ENCODE measurements at regions not wholly inside any gene's neighbourhood (a gene's known extent, or its start where the extent isn't known, plus 50 kb on each side); places are given as distances from the start of the nearest gene placed in this dataset.

- Histone ChIP-seq H3K18ac (ENCODE audit: extremely low read depth, low read length) (no peak overlapping the region), H3K79me1 (ENCODE audit: low read depth, low read length) (no peaks in the 10 kb centered on the region), H3K4me3 (ENCODE audit: extremely low read depth in 1 of 4, insufficient read depth in 2 of 4, low read depth in 3 of 4, low read length in 4 of 4) (no peak overlapping the region), H4K20me1 (replicated peaks in 1 of 2; ENCODE audit: control insufficient read depth in 1 of 2, insufficient read depth in 2 of 2, low read length in 2 of 2) (no peaks in the 10 kb centered on the region), H2BK12ac (ENCODE audit: low read depth, low read length) (0 out of 2 replicates have a peak overlapping the region, but pooled peaks have one; percentile 23), H3K4ac (replicated peaks; ENCODE audit: insufficient read length, low read depth, low read length) (no peak overlapping the region), H2BK120ac (replicated peaks; ENCODE audit: low read depth, low read length) (no peak overlapping the region), H4K5ac (ENCODE audit: insufficient read length, low read depth, low read length) (no peak overlapping the region), H3K56ac (replicated peaks; ENCODE audit: insufficient read length, low read depth, low read length) (no peak overlapping the region), H3K14ac (ENCODE audit: insufficient read length) (no peak overlapping the region), H3K4me1 (replicated peaks in 1 of 4; ENCODE audit: control insufficient read depth in 3 of 4, insufficient read depth in 4 of 4, low read length in 3 of 4) (peaks cover 0 to 21% (median 9%) of the 10 kb centered on the region in 4 experiments; a peak in 4 of 7 replicates), H3K79me2 (ENCODE audit: control insufficient read depth in 1 of 2, insufficient read depth in 2 of 2, low read length in 2 of 2) (no peaks in the 10 kb centered on the region), H3K23ac (ENCODE audit: insufficient read length) (no peak overlapping the region), H3K27me3 (replicated peaks in 1 of 4; ENCODE audit: control insufficient read depth in 3 of 4, extremely low read depth in 1 of 4, insufficient read depth in 3 of 4, low read length in 3 of 4) (no peaks in the 10 kb centered on the region), H3K36me3 (ENCODE audit: control insufficient read depth in 2 of 4, insufficient read depth in 4 of 4, low read length in 3 of 4) (no peaks in the 10 kb centered on the region), H2BK20ac (ENCODE audit: low read length) (no peak overlapping the region), H2BK5ac (ENCODE audit: low read depth, low read length) (no peak overlapping the region), H2AFZ (ENCODE audit: low read length) (no peak overlapping the region), H4K91ac (replicated peaks; ENCODE audit: insufficient read length, low read length) (no peak overlapping the region), H3K27ac (ENCODE audit: low read depth, low read length) (no peak overlapping the region), H3K23me2 (ENCODE audit: low read depth, low read length) (peaks cover 4% of the 10 kb centered on the region; the same call in 1 of the 2 replicates), H4K8ac (ENCODE audit: extremely low read depth, insufficient read depth, low read length) (no peak overlapping the region), H2AK5ac (ENCODE audit: low read depth, low read length) (no peak overlapping the region), H3K4me2 (ENCODE audit: insufficient read depth in 1 of 2, low read depth in 2 of 2, low read length in 2 of 2) (no peak overlapping the region), H3K9ac (replicated peaks in 1 of 4; ENCODE audit: extremely low read depth in 1 of 4, low read depth in 3 of 4, low read length in 3 of 4) (no peak overlapping the region), H2BK15ac (ENCODE audit: low read length) (no peak overlapping the region), H3K9me3 (ENCODE audit: insufficient read depth in 2 of 2, low read depth in 1 of 2, low read length in 1 of 2) (no peaks in the 10 kb centered on the region)
- POLR2A ChIA-PET (ENCODE audit: partially characterized antibody) = no interaction called here
- FAIRE-seq (no peak), DNase-seq (ENCODE audit: low read depth in 1 of 2, low spot score in 2 of 2) (no peak)
- CTCF ChIA-PET (ENCODE audit: partially characterized antibody) = no interaction called here
- 86% methylated on average over 4 of the region's 9 CpGs; no CpG with 5 or more reads in 1 of the 2 experiments for WGBS, 2 experiments (ENCODE audit: extremely low coverage in 1 of 2, insufficient coverage in 1 of 2, insufficient read length in 1 of 2, insufficient replicate concordance in 2 of 2, low coverage in 1 of 2, low lambda C conversion rate in 2 of 2, missing lambda C conversion rate in 1 of 2)
- no peak for TF ChIP-seq GTF2F1 (IDR thresholded peaks at IDR 0.05; ENCODE audit: borderline replicate concordance, low read depth, low read length)
- TF ChIP-seq SIRT6 (IDR thresholded peaks at IDR 0.05; ENCODE audit: low read length) = no peak
- no peak for TF ChIP-seq CTBP2 (IDR thresholded peaks at IDR 0.05; ENCODE audit: borderline replicate concordance, insufficient read depth, insufficient read length, low read length)
- no peak for TF ChIP-seq CTCF (IDR thresholded peaks at IDR 0.05; ENCODE audit: control extremely low read depth in 1 of 3, insufficient read depth in 1 of 3, low read depth in 1 of 3, low read length in 3 of 3)
- TF ChIP-seq KDM4A (IDR thresholded peaks at IDR 0.05; ENCODE audit: low read depth, low read length, severe bottlenecking) = no peak
- no peak for TF ChIP-seq CBX8 (IDR thresholded peaks at IDR 0.05; ENCODE audit: borderline replicate concordance, low read depth, low read length)
- no peak for TF ChIP-seq SP2 (IDR thresholded peaks at IDR 0.05; ENCODE audit: low read length)
- no peak for TF ChIP-seq ZNF274 (IDR thresholded peaks at IDR 0.05; ENCODE audit: borderline replicate concordance, extremely low read depth, low read length)
- no peak for TF ChIP-seq POLR2AphosphoS5 (IDR thresholded peaks at IDR 0.05; ENCODE audit: low read depth, low read length)
- TF ChIP-seq USF2 (IDR thresholded peaks at IDR 0.05; ENCODE audit: low read length) = no peak
- no peak for TF ChIP-seq RXRA (IDR thresholded peaks at IDR 0.05; ENCODE audit: insufficient read depth, low read depth, low read length)
These were observed 69.6 kb upstream of the SFSWAP start for GRCh38 chr12:131641315-131641714.

All from H1 (cell line).